GM20000 (cell line): ENCODE measurements at regions not wholly inside any gene's neighbourhood (a gene's known extent, or its start where the extent isn't known, plus 50 kb on each side); places are given as distances from the start of the nearest gene placed in this dataset.
"Not testable (repeated sequence)": the region's sequence is repeated elsewhere in the genome, so short reads cannot be mapped to it uniquely, and the experiment has no call there.

Experiments used
- DNase-seq: peaks from one replicate; pipeline ENCODE4 v3.0.0; 2012; ENCODE audit warnings: low spot score
- TF ChIP-seq, protein P1 (sequence below): IDR thresholded peaks from 2 replicates; pipeline ENCODE4 v1.5.1; 2012; ENCODE audit warnings: mild to moderate bottlenecking, control low read depth; ENCODE audit errors: extremely low read depth, missing control alignments

- DNase-seq = no peak
- TF ChIP-seq, protein P1, sequence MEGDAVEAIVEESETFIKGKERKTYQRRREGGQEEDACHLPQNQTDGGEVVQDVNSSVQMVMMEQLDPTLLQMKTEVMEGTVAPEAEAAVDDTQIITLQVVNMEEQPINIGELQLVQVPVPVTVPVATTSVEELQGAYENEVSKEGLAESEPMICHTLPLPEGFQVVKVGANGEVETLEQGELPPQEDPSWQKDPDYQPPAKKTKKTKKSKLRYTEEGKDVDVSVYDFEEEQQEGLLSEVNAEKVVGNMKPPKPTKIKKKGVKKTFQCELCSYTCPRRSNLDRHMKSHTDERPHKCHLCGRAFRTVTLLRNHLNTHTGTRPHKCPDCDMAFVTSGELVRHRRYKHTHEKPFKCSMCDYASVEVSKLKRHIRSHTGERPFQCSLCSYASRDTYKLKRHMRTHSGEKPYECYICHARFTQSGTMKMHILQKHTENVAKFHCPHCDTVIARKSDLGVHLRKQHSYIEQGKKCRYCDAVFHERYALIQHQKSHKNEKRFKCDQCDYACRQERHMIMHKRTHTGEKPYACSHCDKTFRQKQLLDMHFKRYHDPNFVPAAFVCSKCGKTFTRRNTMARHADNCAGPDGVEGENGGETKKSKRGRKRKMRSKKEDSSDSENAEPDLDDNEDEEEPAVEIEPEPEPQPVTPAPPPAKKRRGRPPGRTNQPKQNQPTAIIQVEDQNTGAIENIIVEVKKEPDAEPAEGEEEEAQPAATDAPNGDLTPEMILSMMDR = no peak
Measured at GRCh38 chr16:61146429-61146828, 889.8 kb downstream of the CDH8 start.

GRCh38 chr16:61131447-61131846, 904.8 kb downstream of the CDH8 start:
- DNase-seq = no peak
- TF ChIP-seq, protein P1 = no peak

- DNase-seq = no peak
- TF ChIP-seq, protein P1 = no peak
Measured at GRCh38 chr16:61128545-61129323, 907.5 kb downstream of the CDH8 start.

GRCh38 chr16:61105544-61105943, 930.7 kb downstream of the CDH8 start:
- TF ChIP-seq, protein P1 = no peak
- no peak for DNase-seq

- no peak for DNase-seq
- TF ChIP-seq, protein P1 = no peak
Measured at GRCh38 chr16:61098505-61098904, 937.7 kb downstream of the CDH8 start.

DNA sequence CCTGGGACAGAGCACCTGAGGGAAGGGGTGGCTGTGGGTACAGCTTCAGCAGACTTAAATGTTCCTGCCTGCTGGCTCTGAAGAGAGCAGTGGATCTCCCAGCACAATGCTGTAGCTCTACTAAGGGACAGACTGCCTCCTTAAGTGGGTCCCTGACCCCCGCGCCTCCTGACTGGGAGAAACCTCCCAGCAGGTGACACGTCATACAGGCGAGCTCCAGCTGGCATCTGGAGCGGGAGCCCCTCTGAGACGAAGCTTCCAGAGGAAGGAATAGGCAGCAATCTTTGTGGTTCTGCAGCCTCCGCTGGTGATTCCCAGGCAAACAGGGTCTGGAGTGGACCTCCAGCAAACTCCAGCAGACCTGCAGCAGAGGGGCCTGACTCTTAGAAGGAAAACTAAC, 944.9 kb downstream of the CDH8 start:
- not testable (repeated sequence) for DNase-seq

- TF ChIP-seq, protein P1 = no peak
- no peak for DNase-seq
Measured at GRCh38 chr16:61083711-61084110, 952.5 kb downstream of the CDH8 start.

DNA sequence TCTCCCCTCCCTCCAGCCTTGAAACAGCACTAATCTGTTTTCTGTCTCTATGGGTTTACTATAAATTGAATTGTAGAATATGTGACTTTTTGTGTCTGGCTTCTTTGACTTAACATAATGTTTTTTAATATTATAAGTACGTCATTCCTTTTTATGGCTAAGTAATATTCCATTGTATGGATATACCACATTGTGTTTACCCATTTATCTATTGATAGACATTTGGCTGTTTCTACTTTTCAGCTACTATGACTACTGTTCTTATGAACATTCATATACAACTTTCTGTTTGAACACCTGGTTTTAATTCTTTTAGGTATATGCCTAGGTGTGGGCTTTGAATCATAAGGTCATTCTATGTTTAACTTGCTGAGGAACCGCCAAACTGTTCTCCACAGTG, 961.9 kb downstream of the CDH8 start:
- no peak for DNase-seq
- TF ChIP-seq, protein P1 = no peak
